SK-N-SH (cell line): ENCODE measurements at regions not wholly inside any gene's neighbourhood (a gene's known extent, or its start where the extent isn't known, plus 50 kb on each side); places are given as distances from the start of the nearest gene placed in this dataset.

Experiments used
- CTCF ChIA-PET: fragments of 300-600, 350-600 bp; formaldehyde crosslinking; extraction: SDS; loops from one replicate; lab custom pipeline; 2021; lab: Yijun Ruan, JAX
- POLR2A ChIA-PET: fragments of 350-600 bp; sonication (Branson Sonifier 250); formaldehyde crosslinking; extraction: SDS; loops from one replicate; lab custom pipeline; 2020; ENCODE audit warnings: antibody characterized with exemption, inconsistent platforms; lab: Yijun Ruan, JAX
- DNase-seq: peaks from one replicate; pipeline ENCODE4 v3.0.0; 2012
- H2AFZ ChIP-seq: fragments of 200-600 bp; sonication (generic); 2 replicates; pipeline ENCODE4 v1.8.1; 2016; ENCODE audit warnings: antibody characterized with exemption, mild to moderate bottlenecking, low read depth
- H3F3A ChIP-seq: fragments of 200-600 bp; sonication (generic); replicated peaks from 2 replicates; pipeline ENCODE3; 2016; ENCODE audit warnings: antibody characterized with exemption, mild to moderate bottlenecking; ENCODE audit not compliant: insufficient read depth
- H3K27ac ChIP-seq, 2 experiments: fragments of 200-500 bp in 1 of 2; fragments of 200-600 bp in 1 of 2; sonication (Bioruptor generic) in 1 of 2; sonication (generic), shearing (Covaris generic) in 1 of 2; 2 replicates each; pipeline versions ENCODE4 v1.5.1 to v1.6.1; 2014 to 2016; ENCODE audit warnings: low read depth in 2 of 2, inconsistent platforms in 1 of 2, low read length in 1 of 2, mild to moderate bottlenecking in 1 of 2, mixed read lengths in 1 of 2
- H3K27me3 ChIP-seq: fragments of 200-600 bp; sonication (generic), shearing (Covaris generic); 2 replicates; pipeline ENCODE4 v1.6.1; 2016; ENCODE audit warnings: mixed run types; ENCODE audit not compliant: insufficient read depth
- H3K36me3 ChIP-seq, 2 experiments: fragments of 200-500 bp in 1 of 2; fragments of 200-600 bp in 1 of 2; sonication (Bioruptor generic) in 1 of 2; sonication (generic) in 1 of 2; replicated peaks in 1 of 2; 2 replicates each; pipeline versions ENCODE3 to v1.5.1; 2014 to 2016; ENCODE audit warnings: low read length in 1 of 2, mild to moderate bottlenecking in 1 of 2; ENCODE audit not compliant: insufficient read depth in 2 of 2, control insufficient read depth in 1 of 2
- H3K4me1 ChIP-seq, 2 experiments: fragments of 200-500 bp in 1 of 2; fragments of 200-600 bp in 1 of 2; sonication (Bioruptor generic) in 1 of 2; sonication (generic), shearing (Covaris generic) in 1 of 2; 2 replicates each; pipeline versions ENCODE4 v1.5.1 to v1.6.1; 2014 to 2016; ENCODE audit warnings: low read depth in 1 of 2, low read length in 1 of 2, mixed run types in 1 of 2; ENCODE audit not compliant: insufficient read depth in 2 of 2, control insufficient read depth in 1 of 2
- H3K4me2 ChIP-seq: fragments of 200-600 bp; sonication (generic), shearing (Covaris generic); 2 replicates; pipeline ENCODE4 v1.6.1; 2017; ENCODE audit warnings: mixed run types
- H3K4me3 ChIP-seq, 2 experiments: fragments of 200-500 bp in 1 of 2; fragments of 200-600 bp in 1 of 2; sonication (Bioruptor generic) in 1 of 2; sonication (generic), shearing (Covaris generic) in 1 of 2; 2 replicates each; pipeline versions ENCODE4 v1.5.1 to v1.8.1; 2014 to 2016; ENCODE audit warnings: low read depth in 2 of 2, inconsistent platforms in 1 of 2, low read length in 1 of 2, mild to moderate bottlenecking in 1 of 2, mixed read lengths in 1 of 2, moderate library complexity in 1 of 2
- H3K79me2 ChIP-seq: fragments of 200-600 bp; sonication (generic); 2 replicates; pipeline ENCODE4 v1.8.1; 2017; ENCODE audit warnings: mild to moderate bottlenecking; ENCODE audit not compliant: insufficient read depth
- H3K9ac ChIP-seq: fragments of 200-600 bp; sonication (generic); 2 replicates; pipeline ENCODE4 v1.6.1; 2017; ENCODE audit warnings: mixed run types
- H3K9me2 ChIP-seq: fragments of 200-600 bp; sonication (generic); 2 replicates; pipeline ENCODE4 v1.6.1; 2017; ENCODE audit warnings: mixed run types
- H3K9me3 ChIP-seq: fragments of 200-600 bp; sonication (generic); 2 replicates; pipeline ENCODE4 v1.6.1; 2017; ENCODE audit warnings: mixed run types, mild to moderate bottlenecking, moderate library complexity
- H4K20me1 ChIP-seq: fragments of 200-600 bp; sonication (generic); 2 replicates; pipeline ENCODE4 v1.6.1; 2017; ENCODE audit warnings: mild to moderate bottlenecking, mixed run types; ENCODE audit not compliant: insufficient read depth
- CHD2 ChIP-seq: fragments of 150-350 bp; IDR thresholded peaks from 2 replicates; pipeline ENCODE4 v1.6.1; 2018; ENCODE audit warnings: low read length; ENCODE audit not compliant: partially characterized antibody
- CTCF ChIP-seq: fragments of 200-600 bp; sonication (generic); IDR thresholded peaks from 2 replicates; pipeline ENCODE4 v1.6.1; 2017; ENCODE audit warnings: antibody characterized with exemption, mild to moderate bottlenecking, moderate library complexity
- ELF1 ChIP-seq: IDR thresholded peaks from 2 replicates; pipeline ENCODE4 v1.4.0; 2012
- EP300 ChIP-seq, 2 experiments: IDR thresholded peaks; 2 replicates each; pipeline versions ENCODE4 v1.4.0 to v1.6.1; 2012; ENCODE audit warnings: borderline replicate concordance in 1 of 2, low read depth in 1 of 2, low read length in 1 of 2
- EZH2phosphoT487 ChIP-seq: fragments of 200-600 bp; sonication (generic); IDR thresholded peaks from 2 replicates; pipeline ENCODE4 v1.6.1; 2017; ENCODE audit warnings: low read depth, mixed run types, mild to moderate bottlenecking, antibody characterized with exemption, moderate library complexity, borderline replicate concordance
- FOXJ3 ChIP-seq: sonication (generic); formaldehyde crosslinking; IDR thresholded peaks from 2 replicates; pipeline ENCODE4 v1.5.1; 2020; ENCODE audit warnings: mild to moderate bottlenecking, missing genetic modification reagents
- FOXM1 ChIP-seq: IDR thresholded peaks from 2 replicates; pipeline ENCODE4 v1.4.0; 2012; ENCODE audit warnings: low read depth, mild to moderate bottlenecking
- GABPA ChIP-seq: IDR thresholded peaks from 2 replicates; pipeline ENCODE4 v1.4.0; 2012; ENCODE audit warnings: low read depth, mild to moderate bottlenecking
- MAX ChIP-seq: IDR thresholded peaks from 2 replicates; pipeline ENCODE4 v1.4.0; 2012; ENCODE audit warnings: low read depth
- MEF2A ChIP-seq: IDR thresholded peaks from 2 replicates; pipeline ENCODE4 v1.4.0; 2012; ENCODE audit warnings: low read depth, borderline replicate concordance
- MXI1 ChIP-seq: IDR thresholded peaks from 2 replicates; pipeline ENCODE4 v1.6.1; 2012; ENCODE audit warnings: mild to moderate bottlenecking, low read depth, low read length, improper control_type of control experiment
- NFIC ChIP-seq: IDR thresholded peaks from 2 replicates; pipeline ENCODE4 v1.4.0; 2012; ENCODE audit warnings: borderline replicate concordance
- POLR2AphosphoS5 ChIP-seq: IDR thresholded peaks from 2 replicates; pipeline ENCODE4 v1.6.1; 2012; ENCODE audit warnings: low read depth, low read length
- RCOR1 ChIP-seq: fragments of 150-350 bp; IDR thresholded peaks from 2 replicates; pipeline ENCODE4 v1.6.1; 2017; ENCODE audit warnings: antibody characterized with exemption, low read length
- RFX5 ChIP-seq: IDR thresholded peaks from 2 replicates; pipeline ENCODE4 v1.6.1; 2012; ENCODE audit warnings: mild to moderate bottlenecking, improper control_type of control experiment, low read length
- SIN3A ChIP-seq: IDR thresholded peaks from 2 replicates; pipeline ENCODE4 v1.6.1; 2012; ENCODE audit warnings: low read depth, mild to moderate bottlenecking, low read length, moderate library complexity, borderline replicate concordance
- TAF1 ChIP-seq: IDR thresholded peaks from 2 replicates; pipeline ENCODE4 v1.6.1; 2012; ENCODE audit warnings: low read depth, mild to moderate bottlenecking, low read length, moderate library complexity, borderline replicate concordance
- TEAD4 ChIP-seq: IDR thresholded peaks from 2 replicates; pipeline ENCODE4 v1.4.0; 2012; ENCODE audit warnings: mild to moderate bottlenecking, borderline replicate concordance; ENCODE audit not compliant: insufficient read depth
- WGBS: methylation state at CpG from one replicate; pipeline ENCODE4 v1.1.6; 2017; ENCODE audit warnings: low lambda C conversion rate; 5-methylcytosine and 5-hydroxymethylcytosine counted together
- TF ChIP-seq, protein P1 (sequence below): fragments of 150-350 bp; IDR thresholded peaks from 2 replicates; pipeline ENCODE4 v1.6.1; 2016; ENCODE audit warnings: mild to moderate bottlenecking, low read depth, low read length
- TF ChIP-seq, protein P2 (sequence below): IDR thresholded peaks from 2 replicates; pipeline ENCODE4 v1.6.1; 2012; ENCODE audit warnings: mild to moderate bottlenecking, low read depth, low read length, moderate library complexity
- TF ChIP-seq, protein P3 (sequence below): IDR thresholded peaks from 2 replicates; pipeline ENCODE4 v1.4.0; 2012; ENCODE audit warnings: low read depth, borderline replicate concordance

DNA sequence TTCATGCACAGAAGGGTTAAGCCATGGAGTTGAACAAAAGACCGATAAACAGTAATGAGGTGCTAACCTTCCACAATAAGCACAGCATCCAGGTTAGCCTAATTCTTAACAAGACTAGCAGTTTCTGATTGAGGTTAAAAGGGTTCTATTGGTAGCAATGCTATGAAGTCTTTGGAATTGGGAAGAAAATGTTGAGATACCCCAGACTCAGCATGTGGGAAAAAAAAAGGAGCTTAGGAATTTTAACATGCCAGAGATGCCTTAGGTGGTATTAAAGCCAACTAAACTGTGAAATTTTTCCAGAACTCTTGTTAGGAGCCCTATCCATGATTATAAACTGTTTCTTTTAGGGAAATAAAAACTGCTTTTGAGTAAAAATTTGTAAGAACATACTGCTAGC is 391.7 kb downstream of the GABRG1 start:
- Histone ChIP-seq H3K79me2 (no peaks in the 10 kb centered on the region), H3K9me3 (no peaks in the 10 kb centered on the region), H3K27me3 (no peaks in the 10 kb centered on the region), H3K9ac (no peak overlapping the region), H3K4me3 (no peak overlapping the region), H4K20me1 (no peaks in the 10 kb centered on the region), H2AFZ (no peak overlapping the region), H3K4me1 (no peaks in the 10 kb centered on the region), H3K4me2 (no peak overlapping the region), H3K36me3 (no peaks in the 10 kb centered on the region), H3F3A (no peaks in the 10 kb centered on the region), H3K9me2 (no peaks in the 10 kb centered on the region), H3K27ac (no peak overlapping the region)
- 38% methylated on average over 1 of the region's 1 CpG for WGBS
- DNase-seq = no peak
- CTCF ChIA-PET = no interaction called here
- no peak for TF ChIP-seq RCOR1
- TF ChIP-seq SIN3A = no peak
- TF ChIP-seq CHD2 = no peak
- no peak for TF ChIP-seq GABPA
- TF ChIP-seq MEF2A = no peak
- no peak for TF ChIP-seq FOXM1
- TF ChIP-seq NFIC = no peak
- TF ChIP-seq ELF1 = no peak
- no peak for TF ChIP-seq TAF1
- no peak for TF ChIP-seq FOXJ3 (CRISPR knock-in tag)
- no peak for TF ChIP-seq EZH2phosphoT487
- TF ChIP-seq, protein P1, sequence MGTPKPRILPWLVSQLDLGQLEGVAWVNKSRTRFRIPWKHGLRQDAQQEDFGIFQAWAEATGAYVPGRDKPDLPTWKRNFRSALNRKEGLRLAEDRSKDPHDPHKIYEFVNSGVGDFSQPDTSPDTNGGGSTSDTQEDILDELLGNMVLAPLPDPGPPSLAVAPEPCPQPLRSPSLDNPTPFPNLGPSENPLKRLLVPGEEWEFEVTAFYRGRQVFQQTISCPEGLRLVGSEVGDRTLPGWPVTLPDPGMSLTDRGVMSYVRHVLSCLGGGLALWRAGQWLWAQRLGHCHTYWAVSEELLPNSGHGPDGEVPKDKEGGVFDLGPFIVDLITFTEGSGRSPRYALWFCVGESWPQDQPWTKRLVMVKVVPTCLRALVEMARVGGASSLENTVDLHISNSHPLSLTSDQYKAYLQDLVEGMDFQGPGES = no peak
- TF ChIP-seq, protein P2, sequence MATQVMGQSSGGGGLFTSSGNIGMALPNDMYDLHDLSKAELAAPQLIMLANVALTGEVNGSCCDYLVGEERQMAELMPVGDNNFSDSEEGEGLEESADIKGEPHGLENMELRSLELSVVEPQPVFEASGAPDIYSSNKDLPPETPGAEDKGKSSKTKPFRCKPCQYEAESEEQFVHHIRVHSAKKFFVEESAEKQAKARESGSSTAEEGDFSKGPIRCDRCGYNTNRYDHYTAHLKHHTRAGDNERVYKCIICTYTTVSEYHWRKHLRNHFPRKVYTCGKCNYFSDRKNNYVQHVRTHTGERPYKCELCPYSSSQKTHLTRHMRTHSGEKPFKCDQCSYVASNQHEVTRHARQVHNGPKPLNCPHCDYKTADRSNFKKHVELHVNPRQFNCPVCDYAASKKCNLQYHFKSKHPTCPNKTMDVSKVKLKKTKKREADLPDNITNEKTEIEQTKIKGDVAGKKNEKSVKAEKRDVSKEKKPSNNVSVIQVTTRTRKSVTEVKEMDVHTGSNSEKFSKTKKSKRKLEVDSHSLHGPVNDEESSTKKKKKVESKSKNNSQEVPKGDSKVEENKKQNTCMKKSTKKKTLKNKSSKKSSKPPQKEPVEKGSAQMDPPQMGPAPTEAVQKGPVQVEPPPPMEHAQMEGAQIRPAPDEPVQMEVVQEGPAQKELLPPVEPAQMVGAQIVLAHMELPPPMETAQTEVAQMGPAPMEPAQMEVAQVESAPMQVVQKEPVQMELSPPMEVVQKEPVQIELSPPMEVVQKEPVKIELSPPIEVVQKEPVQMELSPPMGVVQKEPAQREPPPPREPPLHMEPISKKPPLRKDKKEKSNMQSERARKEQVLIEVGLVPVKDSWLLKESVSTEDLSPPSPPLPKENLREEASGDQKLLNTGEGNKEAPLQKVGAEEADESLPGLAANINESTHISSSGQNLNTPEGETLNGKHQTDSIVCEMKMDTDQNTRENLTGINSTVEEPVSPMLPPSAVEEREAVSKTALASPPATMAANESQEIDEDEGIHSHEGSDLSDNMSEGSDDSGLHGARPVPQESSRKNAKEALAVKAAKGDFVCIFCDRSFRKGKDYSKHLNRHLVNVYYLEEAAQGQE = no peak
- TF ChIP-seq EP300 (IDR thresholded peaks at IDR 0.05; ENCODE audit: borderline replicate concordance in 1 of 2, low read depth in 1 of 2, low read length in 1 of 2) = no peak
- no peak for TF ChIP-seq TEAD4
- POLR2A ChIA-PET = no interaction called here

DNA sequence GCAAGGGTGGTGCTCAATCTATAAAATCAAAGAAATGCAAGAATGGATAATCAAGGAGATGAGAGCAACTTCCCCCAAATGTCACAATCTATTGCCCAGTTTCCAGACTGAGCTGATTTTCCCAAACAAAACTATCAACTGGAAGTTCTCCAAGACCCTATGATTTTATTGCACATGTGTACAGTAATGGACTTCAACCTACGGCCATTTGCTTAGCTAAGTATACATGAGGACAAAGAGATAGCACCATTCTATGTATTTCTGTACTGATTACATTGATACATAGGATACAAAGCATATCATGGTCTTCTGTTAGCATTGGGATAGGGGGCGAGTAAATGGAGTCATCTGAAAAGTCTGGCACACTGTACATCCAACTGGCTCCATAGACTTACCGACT is 407.8 kb downstream of the GABRG1 start:
- no peaks in the 10 kb centered on the region for H3K4me1 ChIP-seq
- no peak overlapping the region for H3K4me2 ChIP-seq
- H2AFZ ChIP-seq = no peak overlapping the region
- no peak overlapping the region for H3K9ac ChIP-seq
- ChIA-PET CTCF (no interaction called here), POLR2A (no interaction called here)
- H4K20me1 ChIP-seq = no peaks in the 10 kb centered on the region
- no peaks in the 10 kb centered on the region for H3K79me2 ChIP-seq
- H3K36me3 ChIP-seq = no peaks in the 10 kb centered on the region
- H3F3A ChIP-seq = no peaks in the 10 kb centered on the region
- no peaks in the 10 kb centered on the region for H3K9me2 ChIP-seq
- no peaks in the 10 kb centered on the region for H3K27me3 ChIP-seq
- no peak overlapping the region for H3K27ac ChIP-seq
- H3K9me3 ChIP-seq = no peaks in the 10 kb centered on the region; the same call in 1 of the 2 replicates
- no peak overlapping the region for H3K4me3 ChIP-seq
- 4% methylated on average over 3 of the region's 3 CpGs for WGBS
- no peak for DNase-seq
- TF ChIP-seq, protein P3, sequence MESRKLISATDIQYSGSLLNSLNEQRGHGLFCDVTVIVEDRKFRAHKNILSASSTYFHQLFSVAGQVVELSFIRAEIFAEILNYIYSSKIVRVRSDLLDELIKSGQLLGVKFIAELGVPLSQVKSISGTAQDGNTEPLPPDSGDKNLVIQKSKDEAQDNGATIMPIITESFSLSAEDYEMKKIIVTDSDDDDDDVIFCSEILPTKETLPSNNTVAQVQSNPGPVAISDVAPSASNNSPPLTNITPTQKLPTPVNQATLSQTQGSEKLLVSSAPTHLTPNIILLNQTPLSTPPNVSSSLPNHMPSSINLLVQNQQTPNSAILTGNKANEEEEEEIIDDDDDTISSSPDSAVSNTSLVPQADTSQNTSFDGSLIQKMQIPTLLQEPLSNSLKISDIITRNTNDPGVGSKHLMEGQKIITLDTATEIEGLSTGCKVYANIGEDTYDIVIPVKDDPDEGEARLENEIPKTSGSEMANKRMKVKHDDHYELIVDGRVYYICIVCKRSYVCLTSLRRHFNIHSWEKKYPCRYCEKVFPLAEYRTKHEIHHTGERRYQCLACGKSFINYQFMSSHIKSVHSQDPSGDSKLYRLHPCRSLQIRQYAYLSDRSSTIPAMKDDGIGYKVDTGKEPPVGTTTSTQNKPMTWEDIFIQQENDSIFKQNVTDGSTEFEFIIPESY = no peak
- TF ChIP-seq CTCF (no peak), MAX (no peak), POLR2AphosphoS5 (no peak), FOXJ3 (CRISPR knock-in tag) (no peak), CHD2 (no peak), RFX5 (no peak), MXI1 (no peak)
